ENCODE measurements at regions not wholly inside any gene's neighbourhood (a gene's known extent, or its start where the extent isn't known, plus 50 kb on each side); places are given as distances from the start of the nearest gene placed in this dataset.

GRCh38 chr6:110048221-110048875, 70.2 kb downstream of the GPR6 start:
- Histone ChIP-seq H3K79me2 (ENCODE audit: control insufficient read depth, insufficient read depth, low read length) (no peaks in the 10 kb centered on the region), H4K20me1 (replicated peaks; ENCODE audit: control insufficient read depth, extremely low read depth, insufficient read depth, low read length) (no peaks in the 10 kb centered on the region), H3K27ac (ENCODE audit: insufficient read depth, low read depth, low read length) (no peak overlapping the region), H3K4me2 (ENCODE audit: insufficient read depth, low read length) (no peak overlapping the region), H3K4me3 (replicated peaks in 1 of 3; ENCODE audit: insufficient read depth in 1 of 3, low read depth in 1 of 3, low read length in 3 of 3) (no peak overlapping the region), H3K9ac (replicated peaks; ENCODE audit: extremely low read depth, insufficient read depth, low read length) (no peak overlapping the region), H2AFZ (ENCODE audit: low read depth, low read length) (no peak overlapping the region), H3K27me3 (ENCODE audit: control insufficient read depth in 2 of 2, insufficient read depth in 2 of 2, low read length in 2 of 2) (peaks cover 6 to 18% of the 10 kb centered on the region in 2 experiments), H3K36me3 (ENCODE audit: control insufficient read depth in 2 of 2, extremely low read depth in 1 of 2, insufficient read depth in 2 of 2, low read length in 2 of 2) (no peaks in the 10 kb centered on the region), H3K9me3 (replicated peaks; ENCODE audit: control insufficient read depth, insufficient read depth, low read length) (no peaks in the 10 kb centered on the region), H3K4me1 (ENCODE audit: control insufficient read depth, extremely low read depth, insufficient read depth, low read length) (no peaks in the 10 kb centered on the region), H3K9me1 (replicated peaks; ENCODE audit: control insufficient read depth, extremely low read depth, insufficient read depth, low read length) (no peaks in the 10 kb centered on the region)
- dilution Hi-C loops (cut with MboI; ENCODE audit: extremely low pct_ligation_motif_present, low sequenced_read_pairs) (no loop called here), intact Hi-C loops (cut with micrococcal nuclease) (no loop called here)
- no peak for DNase-seq (ENCODE audit: low read depth, low spot score)
- BruUV-seq (replicated peaks) = no TSS peak
- ChIA-PET POLR2A (no interaction called here), CTCF (interaction anchor here (0.8 to 3.1 kb wide), 3 partner anchors 9 to 452 kb away, joined by 3 to 26 read pairs (median 3); no protein-coding TSS in a partner anchor)
- FAIRE-seq = no peak
- TF ChIP-seq JUN (IDR thresholded peaks at IDR 0.05; ENCODE audit: borderline replicate concordance, insufficient read depth, insufficient read length, low read depth) = no peak
- no peak for TF ChIP-seq MYC (IDR thresholded peaks at IDR 0.05; ENCODE audit: low read depth, low read length)
- TF ChIP-seq, protein P1, sequence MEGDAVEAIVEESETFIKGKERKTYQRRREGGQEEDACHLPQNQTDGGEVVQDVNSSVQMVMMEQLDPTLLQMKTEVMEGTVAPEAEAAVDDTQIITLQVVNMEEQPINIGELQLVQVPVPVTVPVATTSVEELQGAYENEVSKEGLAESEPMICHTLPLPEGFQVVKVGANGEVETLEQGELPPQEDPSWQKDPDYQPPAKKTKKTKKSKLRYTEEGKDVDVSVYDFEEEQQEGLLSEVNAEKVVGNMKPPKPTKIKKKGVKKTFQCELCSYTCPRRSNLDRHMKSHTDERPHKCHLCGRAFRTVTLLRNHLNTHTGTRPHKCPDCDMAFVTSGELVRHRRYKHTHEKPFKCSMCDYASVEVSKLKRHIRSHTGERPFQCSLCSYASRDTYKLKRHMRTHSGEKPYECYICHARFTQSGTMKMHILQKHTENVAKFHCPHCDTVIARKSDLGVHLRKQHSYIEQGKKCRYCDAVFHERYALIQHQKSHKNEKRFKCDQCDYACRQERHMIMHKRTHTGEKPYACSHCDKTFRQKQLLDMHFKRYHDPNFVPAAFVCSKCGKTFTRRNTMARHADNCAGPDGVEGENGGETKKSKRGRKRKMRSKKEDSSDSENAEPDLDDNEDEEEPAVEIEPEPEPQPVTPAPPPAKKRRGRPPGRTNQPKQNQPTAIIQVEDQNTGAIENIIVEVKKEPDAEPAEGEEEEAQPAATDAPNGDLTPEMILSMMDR (IDR thresholded peaks at IDR 0.05; ENCODE audit: extremely low read depth in 1 of 2, insufficient read depth in 1 of 2, low read depth in 1 of 2, low read length in 2 of 2) = no peak
- no peak for TF ChIP-seq GATA2 (IDR thresholded peaks at IDR 0.05; ENCODE audit: insufficient read depth, insufficient read length, low read depth, low read length)
- no peak for TF ChIP-seq EZH2 (IDR thresholded peaks at IDR 0.05; ENCODE audit: borderline replicate concordance, low read depth, low read length, severe bottlenecking)
- no peak for TF ChIP-seq FOS (IDR thresholded peaks at IDR 0.05; ENCODE audit: borderline replicate concordance, insufficient read depth, low read length)

Measured in endothelial cell of umbilical vein (primary cell).